ENCODE measurements at regions not wholly inside any gene's neighbourhood (a gene's known extent, or its start where the extent isn't known, plus 50 kb on each side); places are given as distances from the start of the nearest gene placed in this dataset.
"Not testable (repeated sequence)": the region's sequence is repeated elsewhere in the genome, so short reads cannot be mapped to it uniquely, and the experiment has no call there.

DNA sequence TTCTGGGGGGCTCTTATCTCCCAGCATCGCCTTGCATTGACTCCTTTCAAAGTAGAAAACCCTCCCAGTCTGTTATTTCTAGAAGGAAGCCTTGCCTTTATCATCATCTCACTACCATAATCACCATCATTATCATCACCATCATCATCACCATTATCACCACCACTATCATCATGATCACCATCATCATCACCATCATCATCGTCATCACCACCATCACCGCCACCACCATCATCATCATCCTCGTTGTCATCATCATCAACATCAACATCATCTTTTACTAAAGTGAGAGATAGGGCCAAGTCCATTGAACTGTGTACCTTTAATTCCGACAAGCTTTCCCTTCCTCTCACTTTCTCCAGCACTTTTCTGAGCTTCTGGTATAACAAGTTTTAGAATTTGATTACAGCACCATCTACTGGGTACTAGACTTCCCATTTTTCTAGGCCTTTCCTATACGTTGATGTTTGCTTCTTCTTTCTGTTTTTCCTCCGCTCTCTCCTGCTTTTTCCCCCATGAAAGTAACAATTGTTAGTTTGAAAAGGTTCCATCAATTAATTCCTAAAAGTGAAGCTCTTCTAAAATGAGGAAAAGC, 226.4 kb downstream of the BUB3 start:
- DNase-seq = no peak

DNA sequence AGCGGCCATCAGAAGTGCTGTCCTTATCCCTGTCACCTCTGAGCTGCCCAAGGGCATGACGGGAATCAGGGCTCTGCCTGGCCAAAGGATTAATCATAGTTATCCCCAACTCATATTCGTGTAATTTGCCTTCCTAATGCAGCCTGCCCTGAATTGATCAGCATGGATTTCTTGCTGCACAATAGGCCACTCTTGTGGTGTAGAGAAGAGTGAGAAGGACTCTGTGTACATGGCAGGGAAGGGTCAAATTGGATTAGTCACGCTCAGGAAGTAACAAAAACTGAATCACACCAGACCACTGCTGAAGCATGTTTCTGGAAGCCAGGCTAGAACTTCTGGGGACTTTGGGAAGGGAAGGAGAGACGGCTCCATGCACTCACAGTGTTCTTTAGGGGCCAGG, 227.0 kb downstream of the BUB3 start:
- no peak for DNase-seq

DNA sequence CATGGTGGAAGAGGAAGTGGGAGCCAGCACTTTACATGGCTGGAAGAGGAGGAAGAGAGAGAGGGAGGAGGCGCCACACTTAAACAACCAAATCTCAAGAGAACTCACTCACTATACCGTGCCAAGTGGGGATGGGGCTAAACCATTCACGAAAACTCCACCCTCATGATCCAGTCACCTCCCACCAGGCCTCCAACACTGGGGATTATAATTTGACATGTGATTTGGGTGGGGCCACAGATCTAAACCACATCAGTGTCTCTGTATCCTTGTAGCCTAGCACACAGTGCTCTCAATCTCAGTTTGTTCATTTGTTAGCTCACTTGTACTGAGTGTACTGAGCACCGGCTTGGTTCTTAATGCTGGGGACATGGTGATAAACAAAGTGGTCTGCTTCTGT, 228.3 kb downstream of the BUB3 start:
- no peak for DNase-seq

DNA sequence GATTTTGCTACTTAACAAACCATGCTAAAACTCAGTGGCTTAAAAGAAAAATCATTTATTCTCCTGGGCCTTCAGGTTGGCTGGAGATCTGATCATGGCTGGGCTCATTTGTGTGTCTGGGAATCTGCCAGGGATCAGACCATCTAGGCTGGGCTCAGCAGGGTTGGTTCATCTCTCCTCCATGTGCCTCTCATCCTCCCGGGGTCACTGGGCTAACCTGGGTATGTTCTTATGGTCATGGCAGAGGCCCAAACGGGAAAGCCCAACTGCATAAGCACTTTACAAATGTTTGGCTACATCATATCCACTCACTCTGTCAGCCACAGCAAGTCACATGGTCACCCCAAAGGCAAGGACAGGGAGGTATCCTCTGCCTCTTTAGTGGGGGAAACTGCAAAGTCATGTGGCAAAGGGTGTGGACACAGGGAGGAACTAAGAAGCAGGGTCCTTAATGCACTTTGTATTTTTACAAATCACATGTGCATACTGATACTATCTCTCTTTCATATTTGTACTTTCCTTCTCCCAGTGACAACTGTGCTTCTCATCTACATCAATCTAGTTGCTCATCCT, 231.4 kb downstream of the BUB3 start:
- DNase-seq = no peak

DNA sequence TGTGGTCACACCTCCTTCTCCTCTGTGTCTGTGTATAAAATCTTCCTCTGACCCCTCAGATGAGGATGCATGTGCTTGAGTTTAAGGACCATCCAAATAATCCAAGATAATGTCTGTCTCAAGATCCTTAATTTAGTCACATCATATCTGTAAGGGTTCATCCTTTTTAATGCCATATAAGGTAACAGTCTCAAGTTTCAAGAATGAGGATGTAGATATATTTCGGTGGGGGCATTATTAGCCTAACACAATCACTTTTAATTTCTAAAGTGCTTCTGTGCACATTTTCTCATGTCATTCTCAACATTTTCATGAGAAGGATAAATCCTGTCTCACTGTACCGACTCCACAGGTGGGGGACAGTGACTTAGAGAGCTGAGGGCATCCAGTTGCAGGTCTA, 235.3 kb downstream of the BUB3 start:
- DNase-seq = no peak

DNA sequence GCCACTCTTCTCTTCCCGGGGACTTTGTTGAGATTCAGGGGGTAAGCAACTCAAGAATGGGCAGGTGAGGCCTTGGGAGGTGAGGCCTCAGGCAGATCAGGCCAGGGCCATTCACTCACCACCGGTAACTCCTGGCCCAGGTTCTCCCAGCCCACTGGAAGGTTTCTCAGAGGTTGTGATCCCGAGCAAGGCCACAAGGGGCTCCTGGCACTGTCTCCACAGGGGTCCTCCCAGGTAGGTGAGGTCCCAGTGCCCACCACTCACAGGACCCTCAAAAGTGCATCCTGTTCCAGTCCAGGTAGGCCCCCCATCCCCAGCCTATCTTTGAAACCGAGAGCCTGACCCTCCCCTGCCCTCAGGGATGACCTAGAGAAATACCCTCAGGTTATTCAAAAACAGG, 236.1 kb downstream of the BUB3 start:
- DNase-seq = no peak

DNA sequence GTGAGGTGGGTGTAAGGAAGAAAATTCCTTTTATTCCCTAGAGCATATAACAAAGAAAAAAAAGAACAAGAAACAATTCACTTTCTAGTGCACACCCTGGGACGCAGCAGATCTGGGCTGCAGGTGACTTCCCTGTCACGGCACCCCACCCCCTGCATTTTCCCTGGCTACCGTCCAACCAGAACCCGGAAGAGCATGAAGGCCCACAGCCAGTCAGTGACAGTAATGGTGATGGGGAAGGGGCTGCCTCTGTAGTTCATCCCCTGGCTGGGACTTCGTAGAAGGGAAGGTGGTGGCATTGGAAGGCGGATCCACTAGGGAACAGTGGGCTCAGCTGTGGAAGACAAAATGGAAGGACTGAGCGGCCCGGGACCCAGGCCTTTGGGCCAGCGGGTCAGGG, 236.7 kb downstream of the BUB3 start:
- DNase-seq = no peak

DNA sequence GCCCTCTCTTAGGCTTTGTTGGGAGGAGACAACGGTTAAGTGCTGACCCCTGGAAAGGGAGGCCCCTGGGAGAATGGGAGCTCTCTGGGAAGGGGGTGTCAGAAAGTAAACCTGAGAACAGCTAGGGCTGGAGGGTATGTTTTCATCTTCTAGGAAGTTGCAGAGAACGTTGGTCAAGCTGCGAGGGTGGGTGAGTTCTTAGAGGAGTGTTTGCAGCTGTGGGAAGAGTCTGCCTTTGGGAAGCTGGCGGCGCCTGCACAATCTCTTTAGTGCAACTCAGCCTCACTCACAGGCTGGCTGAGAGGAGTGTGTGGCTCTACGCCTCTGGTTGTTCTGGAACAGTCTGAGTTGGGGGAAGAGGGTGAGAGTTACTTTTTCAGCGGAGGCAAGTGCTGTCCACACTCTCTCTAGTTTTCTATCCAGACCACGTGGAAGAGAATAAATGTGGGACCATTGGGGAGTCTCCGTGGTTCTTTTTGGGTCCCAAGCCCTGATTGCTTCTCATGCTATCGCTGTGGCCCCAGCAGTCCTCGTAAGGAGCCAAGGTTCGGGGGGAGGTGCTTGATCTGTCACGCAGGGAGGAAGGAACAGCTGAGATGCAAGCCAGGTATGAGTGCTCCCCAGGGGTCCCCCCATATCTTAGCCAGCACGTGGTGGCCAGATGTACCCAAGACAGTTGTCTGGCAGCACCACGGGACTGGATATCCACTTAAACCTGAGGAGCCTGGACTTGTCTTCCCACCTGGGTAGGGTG, 237.2 kb downstream of the BUB3 start:
- peak; percentile 23 for DNase-seq

DNA sequence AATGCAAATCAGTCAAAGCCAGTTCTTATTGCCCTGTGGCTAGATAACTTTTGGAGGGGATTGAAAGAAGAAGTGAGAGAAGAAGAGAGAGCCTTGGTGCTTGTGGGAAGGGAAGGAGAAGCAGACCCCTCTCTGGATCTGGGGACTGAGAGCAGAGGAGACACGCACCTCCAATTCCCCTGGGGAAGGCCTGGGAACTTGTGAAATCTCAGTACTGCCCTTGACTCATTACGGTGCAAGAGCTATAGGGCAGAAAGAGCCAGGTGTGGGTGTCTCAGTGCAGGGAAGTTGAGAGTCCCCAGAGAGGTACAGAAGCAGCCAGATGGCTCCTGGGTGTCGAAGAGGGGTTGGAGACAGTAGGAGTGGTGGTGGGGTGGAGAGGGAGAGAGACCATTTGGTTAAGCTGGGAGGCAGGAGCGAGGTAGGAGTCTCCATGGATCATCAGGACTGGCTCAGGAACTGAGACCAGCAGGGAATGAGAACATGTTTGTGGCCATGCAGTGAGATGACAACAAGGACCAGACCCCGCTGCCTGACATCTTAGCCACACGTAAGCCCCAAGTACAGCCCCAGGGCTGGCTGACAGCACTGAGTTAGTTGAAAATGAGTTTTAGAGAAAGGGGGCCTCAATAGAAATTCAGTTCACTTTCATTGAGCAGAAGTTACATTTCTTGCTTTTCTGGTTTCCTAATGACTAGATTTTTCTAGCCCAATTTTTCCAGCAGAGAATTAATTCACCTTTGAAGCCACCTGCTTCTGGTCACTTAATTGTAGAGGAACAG, 238.2 kb downstream of the BUB3 start:
- no peak for DNase-seq

DNA sequence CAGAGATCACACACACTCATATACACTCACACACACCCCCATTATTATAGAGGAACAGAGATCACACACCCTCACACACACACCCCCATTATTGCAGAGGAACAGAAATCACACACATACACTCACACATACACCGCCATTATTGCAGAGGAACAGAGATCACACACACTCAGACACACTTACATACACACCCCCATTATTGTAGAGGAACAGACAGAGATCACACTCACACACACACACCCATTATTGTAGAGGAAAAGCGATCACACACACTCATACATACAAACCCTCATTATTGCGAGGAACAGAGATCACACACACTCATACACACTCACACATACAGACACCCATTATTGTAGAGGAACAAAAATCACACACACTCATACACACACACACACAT, 239.0 kb downstream of the BUB3 start:
- DNase-seq = no peak

DNA sequence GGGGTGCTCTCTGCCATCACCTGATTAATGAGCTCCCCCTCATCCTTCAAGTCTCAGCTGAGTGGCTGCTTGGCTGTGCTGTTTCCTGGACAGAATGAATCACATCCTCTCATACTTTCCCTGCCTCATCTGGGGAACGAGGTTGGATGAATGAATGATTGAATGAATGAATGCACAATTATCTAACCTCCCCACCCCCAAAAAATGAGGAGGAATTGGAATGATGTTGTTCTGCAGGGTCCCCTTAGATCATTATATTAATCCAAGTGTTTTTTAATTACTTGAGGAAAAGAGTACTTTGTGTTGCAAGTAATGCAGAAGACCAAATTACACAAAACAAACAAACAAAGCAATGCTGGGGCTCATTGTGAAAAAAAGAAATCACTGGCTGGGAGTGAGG, 240.2 kb downstream of the BUB3 start:
- DNase-seq = peak; percentile 7

DNA sequence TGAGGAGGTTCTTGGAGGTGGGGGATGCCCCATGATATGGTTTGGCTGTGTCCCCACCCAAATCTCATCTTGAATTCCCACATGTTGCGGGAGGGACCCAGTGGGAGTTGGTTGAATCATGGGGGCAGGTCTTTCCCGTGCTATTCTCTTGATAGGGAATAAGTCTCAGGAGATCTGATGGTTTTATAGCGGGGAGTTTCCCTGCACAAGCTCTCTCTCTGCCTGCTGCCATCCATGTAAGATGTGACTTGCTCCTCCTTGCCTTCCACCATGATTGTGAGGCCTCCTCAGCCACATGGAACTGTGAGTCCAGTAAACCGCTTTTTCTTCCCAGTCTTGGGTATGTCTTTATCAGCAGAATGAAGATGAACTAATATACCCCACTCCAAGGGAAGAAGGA, 241.0 kb downstream of the BUB3 start:
- DNase-seq = not testable (repeated sequence)

DNA sequence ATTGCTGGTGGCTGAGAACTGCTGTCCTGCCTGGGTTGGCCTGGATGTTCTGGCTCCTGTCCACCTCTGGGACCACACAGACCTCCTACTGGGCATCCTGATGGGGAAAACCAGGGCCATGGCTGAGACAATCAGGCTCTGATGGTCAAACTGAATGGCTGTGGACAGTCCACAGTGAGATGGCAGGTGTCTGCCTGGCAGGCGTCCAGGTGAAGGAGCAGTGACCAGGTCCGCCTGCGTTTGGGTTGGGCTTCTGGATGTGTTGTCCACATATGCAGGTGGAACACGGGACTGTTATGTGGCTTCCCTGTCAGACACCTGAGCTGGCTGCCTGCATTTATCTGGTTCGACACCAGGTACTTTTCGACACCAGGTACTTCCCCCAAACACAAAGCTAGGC, 241.7 kb downstream of the BUB3 start:
- DNase-seq = no peak

DNA sequence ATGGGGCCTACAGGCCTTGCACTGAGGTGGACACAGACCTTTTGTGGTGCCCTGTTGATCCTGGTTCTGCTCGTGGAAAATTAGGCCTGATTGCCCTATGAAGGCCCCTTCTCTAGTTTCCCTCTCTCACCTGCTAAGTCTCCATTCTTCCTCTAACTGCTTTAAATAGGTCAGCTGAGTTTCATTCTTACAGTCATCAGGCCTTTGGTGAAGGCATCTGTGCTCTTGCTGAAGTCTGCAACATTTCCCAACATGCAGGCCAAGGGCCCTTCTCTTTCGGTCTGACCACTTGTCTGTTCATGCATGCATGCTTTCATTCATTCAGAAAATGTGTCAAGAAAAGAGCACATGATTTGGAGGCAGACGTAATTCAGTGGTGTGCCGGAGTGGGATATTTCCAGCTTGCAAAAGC, 244.0 kb downstream of the BUB3 start:
- DNase-seq = no peak

DNA sequence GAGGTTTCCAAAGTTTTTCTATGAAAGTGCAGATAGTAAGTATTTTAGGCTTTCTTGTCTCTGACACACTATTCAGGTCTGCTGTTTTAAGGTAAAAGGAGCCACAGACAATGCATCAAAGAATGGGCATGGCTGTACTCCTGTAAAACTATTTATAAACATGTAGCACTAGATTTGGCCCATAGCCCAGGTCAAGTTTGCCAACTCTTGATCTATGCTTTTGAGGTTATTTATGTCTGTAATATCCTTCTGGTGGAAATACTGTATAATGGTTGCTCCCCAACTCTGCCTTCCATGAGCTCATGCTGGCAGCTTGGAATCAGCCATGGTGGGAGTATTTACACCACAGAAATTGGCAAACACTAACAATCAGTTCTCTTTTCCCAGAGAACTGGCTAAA, 244.6 kb downstream of the BUB3 start:
- no peak for DNase-seq

DNA sequence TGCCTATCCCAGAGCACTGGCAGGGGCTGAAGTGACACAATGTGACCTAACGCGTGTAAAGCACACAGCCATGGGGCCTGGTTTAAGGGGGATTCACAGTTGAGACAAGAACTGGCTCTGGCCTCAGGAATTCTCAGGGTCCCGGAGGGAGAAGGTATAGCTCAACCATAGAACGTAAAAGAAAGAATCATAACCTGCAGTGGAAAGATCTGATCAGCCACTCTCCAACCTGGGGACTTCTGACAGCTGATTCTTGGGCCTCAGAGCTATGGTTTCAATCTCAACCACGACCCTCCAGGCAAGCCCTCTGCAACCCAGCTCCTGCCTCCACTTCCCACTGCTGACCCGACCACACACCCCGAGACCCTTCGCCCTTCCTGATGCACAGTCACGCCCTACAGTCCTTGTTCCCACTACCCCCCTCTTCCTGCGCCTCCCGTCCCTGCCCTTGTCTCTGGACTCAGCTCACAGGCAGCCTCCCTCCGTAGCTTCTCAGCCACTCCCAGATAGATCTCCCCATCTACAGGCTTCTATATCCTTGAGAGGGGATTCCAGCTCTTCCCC, 245.2 kb downstream of the BUB3 start:
- DNase-seq = no peak

DNA sequence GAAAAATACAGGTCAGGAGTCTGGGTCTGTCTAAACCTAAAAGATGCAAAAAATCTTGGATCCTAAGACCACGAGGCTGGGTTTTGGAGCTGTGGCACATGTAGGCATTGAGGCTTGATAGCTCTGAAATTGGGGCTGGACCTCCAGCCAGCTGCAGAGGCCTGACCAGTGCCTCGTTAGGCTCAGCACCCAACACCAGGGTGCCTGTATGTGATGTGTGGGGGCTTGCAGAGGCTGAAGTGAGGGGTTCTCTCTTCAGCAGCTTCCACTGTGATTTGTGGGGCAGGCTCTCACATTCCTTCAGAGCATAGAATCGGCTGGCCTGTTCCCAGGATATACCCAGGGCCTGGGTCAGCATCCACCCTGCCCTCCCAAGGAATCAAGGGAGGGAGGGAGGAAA, 247.8 kb downstream of the BUB3 start:
- no peak for DNase-seq

DNA sequence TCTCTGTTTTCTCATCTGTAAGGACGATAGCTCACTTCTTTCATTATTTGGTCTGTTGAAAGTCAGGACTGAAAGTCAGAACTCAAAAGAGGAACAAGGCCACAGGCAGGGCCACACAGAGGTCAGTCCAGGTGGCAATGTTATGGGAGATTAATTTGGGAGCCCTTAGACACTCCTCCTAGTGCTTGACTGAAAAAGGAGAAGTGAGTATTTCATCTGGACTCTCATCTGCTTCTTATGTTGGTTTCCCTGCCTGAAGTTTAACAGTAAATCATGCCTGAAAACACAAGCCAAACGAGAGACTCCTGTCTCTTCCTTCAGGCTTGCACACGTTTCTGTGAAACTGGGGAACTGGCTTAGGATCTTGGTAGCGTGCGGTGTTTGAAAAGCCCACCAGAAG, 248.5 kb downstream of the BUB3 start:
- no peak for DNase-seq

DNA sequence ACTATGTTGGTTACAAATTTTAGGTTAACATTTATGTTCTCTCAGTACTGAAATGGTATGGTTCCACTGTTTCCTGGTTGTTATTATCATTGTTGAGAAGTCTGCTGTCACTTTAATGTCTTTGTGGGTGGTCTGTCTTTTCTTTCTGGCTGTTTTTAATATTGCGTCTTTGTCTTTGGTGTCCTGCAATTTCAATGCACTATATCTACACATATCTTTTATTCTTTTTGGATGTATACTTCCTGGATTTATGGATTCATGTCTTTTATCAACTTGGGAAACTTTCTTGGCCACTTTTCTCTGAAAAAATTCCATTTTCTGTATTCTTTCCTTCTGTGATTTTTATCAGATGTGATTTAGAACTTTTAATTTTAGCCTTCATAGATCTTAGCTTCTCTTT, 250.2 kb downstream of the BUB3 start:
- DNase-seq = no peak

DNA sequence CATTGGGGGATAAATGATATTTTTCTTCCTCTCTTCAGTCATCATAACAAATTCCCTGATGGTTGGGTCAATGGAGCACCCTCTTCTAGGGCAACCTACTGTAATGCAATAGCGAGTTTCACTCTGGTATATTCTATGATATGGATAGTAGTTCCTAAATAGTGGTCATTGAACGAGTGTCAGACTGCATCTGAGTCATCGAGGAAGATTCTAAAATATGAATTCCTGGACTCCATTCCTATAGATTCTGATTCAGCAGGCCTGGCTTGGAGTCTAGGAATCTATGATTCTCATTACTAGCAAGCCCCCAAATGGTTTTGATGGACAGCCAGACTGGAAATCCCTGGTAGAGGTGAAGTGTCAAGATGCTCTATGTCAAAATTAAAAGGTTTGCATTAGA, 254.5 kb downstream of the BUB3 start:
- DNase-seq = no peak

DNA sequence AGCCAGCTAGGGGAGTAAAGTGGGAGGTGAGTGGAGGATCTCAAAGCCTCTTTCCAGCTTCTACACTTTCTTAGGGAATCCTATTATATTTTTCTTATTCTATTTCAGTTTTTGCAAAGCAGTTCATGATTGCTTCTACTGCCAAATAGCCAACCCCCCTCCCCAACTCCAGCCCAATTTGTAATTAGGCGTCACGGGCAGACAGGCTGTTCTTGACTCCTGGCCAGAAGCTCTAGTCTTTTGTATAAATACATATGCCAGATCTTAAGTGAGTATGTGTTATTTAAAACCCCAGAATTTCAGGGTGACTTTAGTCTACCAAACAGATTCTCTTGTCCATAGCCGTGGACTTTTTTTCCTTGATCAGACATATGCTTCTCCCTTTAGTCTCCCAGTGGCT, 255.2 kb downstream of the BUB3 start:
- no peak for DNase-seq

DNA sequence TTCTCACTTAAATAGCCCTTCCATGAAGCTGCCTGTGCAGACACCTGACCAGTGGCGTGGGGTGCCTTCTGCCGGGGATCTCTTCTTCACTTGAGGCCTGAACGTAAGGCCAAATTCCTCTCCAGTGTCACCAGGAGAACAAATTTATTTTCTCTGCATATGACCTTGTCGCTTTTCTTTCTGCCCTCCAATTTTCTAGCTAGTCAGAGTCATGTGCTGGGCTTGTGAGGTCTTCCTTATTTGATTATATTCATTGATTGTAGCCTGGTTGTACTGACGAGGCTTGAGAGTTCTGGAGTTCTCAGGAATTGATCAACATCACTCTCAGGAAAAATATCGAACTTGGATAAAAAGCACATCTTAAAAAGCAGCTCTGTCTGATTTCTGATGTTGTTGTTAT, 255.7 kb downstream of the BUB3 start:
- DNase-seq = no peak

DNA sequence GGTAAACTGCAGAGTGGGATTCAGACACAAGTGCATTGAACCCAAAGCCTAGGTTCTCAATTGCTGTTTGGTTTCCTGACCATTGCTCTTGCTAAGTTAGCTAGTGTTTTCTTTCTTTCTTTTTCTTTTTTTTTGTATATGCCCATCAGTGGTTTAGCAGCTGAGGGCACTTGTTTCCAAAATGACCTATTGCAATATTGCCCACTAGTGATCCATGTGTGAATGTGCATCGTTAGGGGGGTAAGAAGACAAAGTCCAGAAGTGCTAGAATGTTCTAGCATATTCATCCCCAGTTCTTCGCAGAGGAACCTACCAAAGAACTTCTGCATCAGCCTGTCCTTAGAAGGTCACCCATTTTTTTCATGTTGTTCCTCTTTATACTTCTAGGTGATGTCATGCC, 252.8 kb upstream of the GPR26 start:
- DNase-seq = no peak

DNA sequence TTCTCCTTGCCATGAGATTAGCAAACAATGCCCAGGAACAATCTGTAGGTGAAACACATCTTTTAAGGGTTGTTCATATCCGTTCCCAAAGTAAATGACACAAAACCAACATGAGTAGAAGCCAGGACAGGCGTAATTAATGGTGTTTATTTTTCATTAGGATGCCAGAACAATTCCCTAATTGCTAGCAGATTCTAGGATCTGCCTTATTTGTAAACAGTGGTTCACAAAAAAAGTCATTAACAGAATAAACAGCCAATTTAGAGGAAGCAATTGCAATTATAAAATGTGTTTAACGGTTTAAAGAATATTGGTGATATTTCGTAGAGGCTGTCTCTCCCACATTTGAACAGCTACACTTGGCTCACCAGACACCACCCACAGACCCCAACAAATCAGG, 250.6 kb upstream of the GPR26 start:
- no peak for DNase-seq
